ENCODE measurements at regions not wholly inside any gene's neighbourhood (a gene's known extent, or its start where the extent isn't known, plus 50 kb on each side); places are given as distances from the start of the nearest gene placed in this dataset.

- H3K27me3 Mint-ChIP-seq: no peaks in the 10 kb centered on the region
- no peak for DNase-seq (ENCODE audit: low spot score, unreplicated experiment)
- H3K27ac Mint-ChIP-seq: no peak overlapping the region
- TF ChIP-seq, protein P1, sequence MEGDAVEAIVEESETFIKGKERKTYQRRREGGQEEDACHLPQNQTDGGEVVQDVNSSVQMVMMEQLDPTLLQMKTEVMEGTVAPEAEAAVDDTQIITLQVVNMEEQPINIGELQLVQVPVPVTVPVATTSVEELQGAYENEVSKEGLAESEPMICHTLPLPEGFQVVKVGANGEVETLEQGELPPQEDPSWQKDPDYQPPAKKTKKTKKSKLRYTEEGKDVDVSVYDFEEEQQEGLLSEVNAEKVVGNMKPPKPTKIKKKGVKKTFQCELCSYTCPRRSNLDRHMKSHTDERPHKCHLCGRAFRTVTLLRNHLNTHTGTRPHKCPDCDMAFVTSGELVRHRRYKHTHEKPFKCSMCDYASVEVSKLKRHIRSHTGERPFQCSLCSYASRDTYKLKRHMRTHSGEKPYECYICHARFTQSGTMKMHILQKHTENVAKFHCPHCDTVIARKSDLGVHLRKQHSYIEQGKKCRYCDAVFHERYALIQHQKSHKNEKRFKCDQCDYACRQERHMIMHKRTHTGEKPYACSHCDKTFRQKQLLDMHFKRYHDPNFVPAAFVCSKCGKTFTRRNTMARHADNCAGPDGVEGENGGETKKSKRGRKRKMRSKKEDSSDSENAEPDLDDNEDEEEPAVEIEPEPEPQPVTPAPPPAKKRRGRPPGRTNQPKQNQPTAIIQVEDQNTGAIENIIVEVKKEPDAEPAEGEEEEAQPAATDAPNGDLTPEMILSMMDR (IDR thresholded peaks at IDR 0.05; ENCODE audit: unreplicated experiment): no peak
- H3K4me3 Mint-ChIP-seq (ENCODE audit: low read depth): no peak overlapping the region
- no peaks in the 10 kb centered on the region for H3K9me3 Mint-ChIP-seq (ENCODE audit: low read depth)
- peaks cover 15% of the 10 kb centered on the region for H3K4me1 Mint-ChIP-seq (ENCODE audit: low read depth)
- no peaks in the 10 kb centered on the region for H3K36me3 Mint-ChIP-seq (ENCODE audit: insufficient read depth)
Measured at GRCh38 chr14:87397499-87397898, 595.5 kb downstream of the GALC start.

GRCh38 chr14:87391066-87391465, 601.9 kb downstream of the GALC start:
- H3K9me3 Mint-ChIP-seq (ENCODE audit: low read depth): no peaks in the 10 kb centered on the region
- H3K4me3 Mint-ChIP-seq (ENCODE audit: low read depth): no peak overlapping the region
- H3K4me1 Mint-ChIP-seq (ENCODE audit: low read depth): peaks cover 6% of the 10 kb centered on the region
- no peaks in the 10 kb centered on the region for H3K27me3 Mint-ChIP-seq
- H3K27ac Mint-ChIP-seq: no peak overlapping the region
- DNase-seq (ENCODE audit: low spot score, unreplicated experiment): no peak
- TF ChIP-seq, protein P1 (IDR thresholded peaks at IDR 0.05; ENCODE audit: unreplicated experiment): no peak
- no peaks in the 10 kb centered on the region for H3K36me3 Mint-ChIP-seq (ENCODE audit: insufficient read depth)

DNA sequence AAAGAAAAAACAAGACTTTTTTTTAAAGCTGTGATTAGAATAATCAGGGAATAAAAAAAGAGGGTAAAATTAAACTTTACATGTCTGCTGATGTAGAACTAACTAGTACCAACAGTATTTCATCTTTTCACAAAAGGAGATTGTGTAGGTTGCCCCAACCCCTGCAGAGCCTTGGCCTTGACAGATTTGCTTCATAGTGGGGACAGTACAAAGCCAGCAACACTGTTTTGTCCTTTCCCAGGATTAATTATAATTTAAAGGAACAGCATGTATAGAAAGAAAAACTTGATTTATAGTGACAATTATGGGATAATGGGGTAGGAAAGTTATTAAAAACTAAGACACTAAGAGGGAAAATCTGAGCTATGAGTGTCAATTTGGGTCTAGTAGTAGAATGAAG, 604.0 kb downstream of the GALC start:
- TF ChIP-seq, protein P1 (IDR thresholded peaks at IDR 0.05; ENCODE audit: unreplicated experiment): no peak
- no peaks in the 10 kb centered on the region for H3K9me3 Mint-ChIP-seq (ENCODE audit: low read depth)
- no peak for DNase-seq (ENCODE audit: low spot score, unreplicated experiment)
- H3K4me1 Mint-ChIP-seq (ENCODE audit: low read depth): peaks cover 11% of the 10 kb centered on the region
- no peak overlapping the region for H3K4me3 Mint-ChIP-seq (ENCODE audit: low read depth)
- no peaks in the 10 kb centered on the region for H3K36me3 Mint-ChIP-seq (ENCODE audit: insufficient read depth)
- H3K27ac Mint-ChIP-seq: no peak overlapping the region
- no peaks in the 10 kb centered on the region for H3K27me3 Mint-ChIP-seq

- H3K4me1 Mint-ChIP-seq (ENCODE audit: low read depth): peaks cover 14% of the 10 kb centered on the region
- peaks cover 1% of the 10 kb centered on the region for H3K36me3 Mint-ChIP-seq (ENCODE audit: insufficient read depth)
- peaks cover 3% of the 10 kb centered on the region for H3K9me3 Mint-ChIP-seq (ENCODE audit: low read depth)
- TF ChIP-seq, protein P1 (IDR thresholded peaks at IDR 0.05; ENCODE audit: unreplicated experiment): no peak
- no peak overlapping the region for H3K4me3 Mint-ChIP-seq (ENCODE audit: low read depth)
- no peak overlapping the region for H3K27ac Mint-ChIP-seq
- no peak for DNase-seq (ENCODE audit: low spot score, unreplicated experiment)
- no peaks in the 10 kb centered on the region for H3K27me3 Mint-ChIP-seq
Measured at GRCh38 chr14:87387806-87388205, 605.2 kb downstream of the GALC start.

DNA sequence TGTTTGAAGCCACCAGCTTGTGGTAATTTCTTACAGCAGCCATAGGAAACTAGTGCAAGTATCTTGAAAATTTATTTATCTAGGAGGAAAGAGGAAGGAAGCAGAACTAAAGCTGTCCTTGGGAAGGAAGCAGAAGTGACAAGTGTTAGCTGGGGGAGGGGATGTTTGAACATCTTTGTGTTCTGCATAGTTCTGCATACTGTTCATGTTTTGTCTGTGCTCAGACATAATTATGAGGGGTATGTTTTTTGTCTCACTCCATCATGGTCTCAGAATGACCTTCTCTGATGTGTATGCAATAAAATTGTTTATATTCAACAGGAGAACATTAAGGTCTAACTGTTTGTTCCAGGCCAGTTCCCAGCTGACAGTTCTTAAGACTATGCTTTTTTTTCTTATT, 606.5 kb downstream of the GALC start:
- Mint-ChIP-seq H3K4me3 (ENCODE audit: low read depth) (no peak overlapping the region), H3K27me3 (no peaks in the 10 kb centered on the region), H3K36me3 (ENCODE audit: insufficient read depth) (peaks cover 3% of the 10 kb centered on the region), H3K9me3 (ENCODE audit: low read depth) (peaks cover 8% of the 10 kb centered on the region), H3K4me1 (ENCODE audit: low read depth) (peaks cover 14% of the 10 kb centered on the region), H3K27ac (no peak overlapping the region)
- no peak for DNase-seq (ENCODE audit: low spot score, unreplicated experiment)
- TF ChIP-seq, protein P1 (IDR thresholded peaks at IDR 0.05; ENCODE audit: unreplicated experiment): no peak
